ENCODE measurements at regions not wholly inside any gene's neighbourhood (a gene's known extent, or its start where the extent isn't known, plus 50 kb on each side); places are given as distances from the start of the nearest gene placed in this dataset.
"Not testable (repeated sequence)": the region's sequence is repeated elsewhere in the genome, so short reads cannot be mapped to it uniquely, and the experiment has no call there.

- not testable (repeated sequence) for H4K20me1 ChIP-seq
Observed at GRCh38 chr17:64790690-64791089, 128.6 kb upstream of the SMURF2 start.

GRCh38 chr17:64790193-64790592 lies 128.1 kb upstream of the SMURF2 start:
- Histone ChIP-seq H3K36me3 (peaks cover 21% of the 10 kb centered on the region), H3K4me1 (peaks cover 76% of the 10 kb centered on the region), H3K4me2 (0 out of 2 replicates have a peak overlapping the region, but pooled peaks have one; percentile 73)
- not testable (repeated sequence) for H4K20me1 ChIP-seq, H3K27me3 ChIP-seq, H3K27ac ChIP-seq, H3K9ac ChIP-seq, H3K4me3 ChIP-seq, H3K9me3 ChIP-seq

More at GRCh38 chr17:64790690-64791089, 128.6 kb upstream of the SMURF2 start:
- not testable (repeated sequence) for H3K9me3 ChIP-seq, H3K27me3 ChIP-seq, H3K9ac ChIP-seq, H3K4me3 ChIP-seq
- peaks cover 81% of the 10 kb centered on the region for H3K4me1 ChIP-seq
- H3K36me3 ChIP-seq = peaks cover 16% of the 10 kb centered on the region
- peak overlapping the region; percentile 64 for H3K27ac ChIP-seq
- H3K4me2 ChIP-seq = peak overlapping the region; percentile 73

- not testable (repeated sequence) for H3K9ac ChIP-seq
Observed at GRCh38 chr17:64789061-64789445, 126.9 kb upstream of the SMURF2 start.

GRCh38 chr17:64788286-64789060 lies 126.4 kb upstream of the SMURF2 start:
- Histone ChIP-seq H4K20me1 (no peaks in the 10 kb centered on the region), H3K9me3 (no peaks in the 10 kb centered on the region), H3K4me1 (peaks cover 60% of the 10 kb centered on the region), H3K27ac (peak overlapping the region; percentile 31; the same call in 1 of the 2 replicates), H3K9ac (no peak overlapping the region), H3K36me3 (peaks cover 38% of the 10 kb centered on the region), H3K27me3 (no peaks in the 10 kb centered on the region), H3K4me2 (peak overlapping the region; percentile 32), H3K4me3 (no peak overlapping the region)
- no peak for TF ChIP-seq Cebpa-rat (IDR thresholded peaks at IDR 0.05)

More at GRCh38 chr17:64789061-64789445, 126.9 kb upstream of the SMURF2 start:
- H3K36me3 ChIP-seq = peaks cover 32% of the 10 kb centered on the region
- not testable (repeated sequence) for H3K9me3 ChIP-seq, H3K4me3 ChIP-seq, H4K20me1 ChIP-seq, H3K27me3 ChIP-seq
- H3K4me2 ChIP-seq = peak overlapping the region; percentile 32
- H3K27ac ChIP-seq = peak overlapping the region; percentile 31; the same call in 1 of the 2 replicates
- H3K4me1 ChIP-seq = peaks cover 65% of the 10 kb centered on the region

GRCh38 chr17:64787921-64788271 lies 125.8 kb upstream of the SMURF2 start:
- TF ChIP-seq Cebpa-rat (IDR thresholded peaks at IDR 0.05) = no peak
- peak overlapping the region; percentile 32 for H3K4me2 ChIP-seq
- H3K4me3 ChIP-seq = no peak overlapping the region
- H3K27me3 ChIP-seq = no peaks in the 10 kb centered on the region
- H3K9me3 ChIP-seq = no peaks in the 10 kb centered on the region
- H3K27ac ChIP-seq = no peak overlapping the region
- H3K4me1 ChIP-seq = peaks cover 60% of the 10 kb centered on the region
- H4K20me1 ChIP-seq = no peaks in the 10 kb centered on the region
- H3K9ac ChIP-seq = no peak overlapping the region
- peaks cover 44% of the 10 kb centered on the region for H3K36me3 ChIP-seq

- peaks cover 58% of the 10 kb centered on the region for H3K4me1 ChIP-seq
- TF ChIP-seq Cebpa-rat (IDR thresholded peaks at IDR 0.05) = no peak
Observed at GRCh38 chr17:64787255-64787920, 125.3 kb upstream of the SMURF2 start.

GRCh38 chr17:64786337-64786736 lies 124.2 kb upstream of the SMURF2 start:
- H4K20me1 ChIP-seq = no peaks in the 10 kb centered on the region
- no peak overlapping the region for H3K4me2 ChIP-seq
- peaks cover 47% of the 10 kb centered on the region for H3K36me3 ChIP-seq
- H3K27me3 ChIP-seq = no peaks in the 10 kb centered on the region
- no peak overlapping the region for H3K27ac ChIP-seq
- H3K9me3 ChIP-seq = no peaks in the 10 kb centered on the region
- no peak for TF ChIP-seq Cebpa-rat (IDR thresholded peaks at IDR 0.05)
- peaks cover 58% of the 10 kb centered on the region for H3K4me1 ChIP-seq
- no peak overlapping the region for H3K9ac ChIP-seq
- H3K4me3 ChIP-seq = no peak overlapping the region

More at GRCh38 chr17:64787255-64787920, 125.3 kb upstream of the SMURF2 start:
- Histone ChIP-seq H3K27me3 (no peaks in the 10 kb centered on the region), H3K4me2 (peak overlapping the region; percentile 32), H3K9ac (no peak overlapping the region), H3K27ac (no peak overlapping the region), H3K36me3 (peaks cover 47% of the 10 kb centered on the region), H3K4me3 (no peak overlapping the region), H4K20me1 (no peaks in the 10 kb centered on the region), H3K9me3 (no peaks in the 10 kb centered on the region)

GRCh38 chr17:64785011-64785421 lies 122.9 kb upstream of the SMURF2 start:
- Histone ChIP-seq H3K36me3 (peaks cover 47% of the 10 kb centered on the region), H3K4me1 (peaks cover 55% of the 10 kb centered on the region), H3K27me3 (peaks cover 10% of the 10 kb centered on the region), H3K4me2 (no peak overlapping the region), H3K9ac (no peak overlapping the region), H3K27ac (no peak overlapping the region), H4K20me1 (0 out of 2 replicates have a peak, but pooled peaks cover 4% of the 10 kb centered on the region), H3K4me3 (no peak overlapping the region), H3K9me3 (no peaks in the 10 kb centered on the region)
- no peak for TF ChIP-seq Cebpa-rat (IDR thresholded peaks at IDR 0.05)

GRCh38 chr17:64784353-64785010 lies 122.4 kb upstream of the SMURF2 start:
- no peak overlapping the region for H3K4me3 ChIP-seq
- no peak for TF ChIP-seq Cebpa-rat (IDR thresholded peaks at IDR 0.05)
- H3K9ac ChIP-seq = no peak overlapping the region
- peaks cover 58% of the 10 kb centered on the region for H3K4me1 ChIP-seq
- H3K9me3 ChIP-seq = no peaks in the 10 kb centered on the region
- H3K4me2 ChIP-seq = no peak overlapping the region
- H3K36me3 ChIP-seq = peaks cover 47% of the 10 kb centered on the region
- H4K20me1 ChIP-seq = peaks cover 9% of the 10 kb centered on the region; the same call in 1 of the 2 replicates
- 0 out of 2 replicates have a peak overlapping the region, but pooled peaks have one; percentile 6 for H3K27ac ChIP-seq
- peaks cover 16% of the 10 kb centered on the region for H3K27me3 ChIP-seq

All from BLaER1 (cell line).